GM19467 (cell line): ENCODE measurements at regions not wholly inside any gene's neighbourhood (a gene's known extent, or its start where the extent isn't known, plus 50 kb on each side); places are given as distances from the start of the nearest gene placed in this dataset.
"Not testable (repeated sequence)": the region's sequence is repeated elsewhere in the genome, so short reads cannot be mapped to it uniquely, and the experiment has no call there.

Experiments
- ATAC-seq: cut with Tn5 transposase; IDR thresholded peaks from one replicate; pipeline ENCODE4 v1.9.1; 2021; ENCODE audit warnings: mild to moderate bottlenecking, moderate library complexity; ENCODE audit not compliant: unreplicated experiment

DNA sequence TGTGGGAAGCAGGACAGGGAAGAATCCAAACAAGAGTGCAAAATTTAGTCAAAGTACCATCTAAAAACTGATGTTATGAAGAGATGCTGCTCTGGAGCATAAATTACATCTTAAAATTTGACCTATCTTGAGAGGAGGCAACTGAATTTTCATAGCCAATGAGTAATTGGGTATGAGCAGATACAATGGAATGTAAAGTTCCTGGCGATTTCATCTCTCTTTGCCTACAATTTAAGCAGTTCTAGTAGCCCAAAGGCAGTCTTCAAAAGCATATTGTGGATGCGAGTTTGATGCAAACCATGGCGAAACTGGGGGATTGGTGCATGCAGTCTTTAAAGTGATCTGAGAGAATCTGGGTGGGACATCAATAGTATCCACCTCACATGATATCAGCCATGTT is 1265.9 kb downstream of the BRINP3 start:
- no peak for ATAC-seq

DNA sequence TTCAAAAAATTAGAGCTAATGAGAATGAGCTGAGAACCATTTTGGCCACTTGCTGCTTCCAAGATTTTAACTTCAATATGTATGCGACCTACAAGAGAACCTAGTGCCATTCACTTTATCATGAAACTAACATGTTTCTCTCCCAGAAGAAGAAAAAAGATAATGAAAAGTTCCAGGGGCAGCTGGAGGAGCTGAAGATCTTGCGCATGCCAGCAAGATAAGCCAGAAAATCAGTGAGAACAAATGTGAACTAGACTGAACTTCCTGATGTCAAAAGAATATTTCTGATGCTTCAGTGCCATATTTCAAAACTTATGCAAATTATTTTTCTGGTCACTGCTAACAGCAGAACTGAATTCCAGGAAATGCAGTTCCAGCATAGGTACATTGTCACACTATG is 1265.1 kb downstream of the BRINP3 start:
- no peak for ATAC-seq

DNA sequence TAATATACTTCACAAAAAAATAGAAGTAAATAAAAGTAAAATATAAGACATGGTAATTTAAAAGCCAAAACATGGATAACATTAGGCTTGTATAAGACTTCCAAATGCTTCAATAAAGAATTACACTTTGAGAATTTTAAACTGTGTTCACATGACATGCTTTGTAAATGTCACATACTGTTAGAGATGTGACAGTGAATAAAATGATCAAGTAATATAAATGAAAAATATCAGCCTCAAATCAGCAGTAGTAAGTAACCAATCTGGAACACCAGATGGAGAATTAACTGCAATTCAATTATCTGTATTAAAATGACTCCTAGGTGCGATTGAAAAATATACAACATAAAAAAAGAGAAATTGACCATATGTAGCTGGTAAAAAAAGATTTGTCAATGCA is 1260.8 kb downstream of the BRINP3 start:
- no peak for ATAC-seq

DNA sequence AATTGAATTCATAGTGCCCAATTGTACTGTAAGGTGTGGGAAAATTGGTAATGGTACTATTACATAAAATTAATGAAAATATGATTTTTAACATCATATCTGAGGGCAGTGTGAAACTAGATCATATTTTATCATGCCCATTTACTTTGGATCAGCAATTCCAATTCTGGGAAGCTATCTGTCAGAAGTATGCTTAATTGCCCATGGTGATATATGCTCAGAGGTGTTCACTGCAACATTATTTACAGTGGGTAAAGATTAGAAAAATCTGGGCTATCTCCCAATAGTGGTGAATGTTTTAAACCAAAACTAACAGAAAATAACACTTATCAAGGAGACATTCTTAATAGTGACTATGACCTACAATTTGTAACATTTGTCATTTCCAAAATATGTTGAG is 1260.0 kb downstream of the BRINP3 start:
- no peak for ATAC-seq

DNA sequence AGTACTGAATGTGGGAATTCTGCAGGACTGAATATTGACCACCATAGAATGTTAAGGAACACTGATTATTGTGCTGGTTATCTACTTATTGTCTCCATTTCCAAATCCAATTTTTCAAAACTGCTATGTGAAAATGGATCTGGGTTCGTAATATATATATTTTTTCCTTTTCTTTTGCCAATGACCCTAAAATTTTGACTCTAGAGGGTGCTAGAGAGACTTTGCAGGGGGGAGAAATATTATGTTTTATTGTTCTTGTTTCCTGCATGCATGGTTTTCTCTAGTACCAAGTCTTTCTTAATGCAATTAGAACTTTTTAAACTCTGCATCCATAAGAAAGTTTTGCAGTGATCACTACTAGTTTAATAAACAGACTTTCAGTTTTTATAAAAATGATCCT is 1256.9 kb downstream of the BRINP3 start:
- no peak for ATAC-seq

DNA sequence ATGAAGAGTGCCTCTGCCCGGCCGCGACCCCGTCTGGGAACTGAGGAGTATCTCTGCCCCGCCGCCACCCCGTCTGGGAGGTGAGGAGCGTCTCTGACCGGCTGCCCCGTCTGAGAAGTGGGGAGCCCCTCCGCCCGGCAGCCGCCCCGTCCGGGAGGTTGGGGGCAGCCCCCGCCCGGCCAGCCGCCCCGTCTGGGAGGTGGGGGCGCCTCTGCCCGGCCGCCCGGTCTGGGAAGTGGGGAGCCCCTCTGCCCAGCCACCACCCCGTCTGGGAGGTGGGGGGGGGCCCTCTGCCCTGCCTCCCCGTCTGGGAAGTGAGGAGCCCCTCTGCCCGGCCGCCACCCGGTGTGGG is 1251.9 kb downstream of the BRINP3 start:
- not testable (repeated sequence) for ATAC-seq

DNA sequence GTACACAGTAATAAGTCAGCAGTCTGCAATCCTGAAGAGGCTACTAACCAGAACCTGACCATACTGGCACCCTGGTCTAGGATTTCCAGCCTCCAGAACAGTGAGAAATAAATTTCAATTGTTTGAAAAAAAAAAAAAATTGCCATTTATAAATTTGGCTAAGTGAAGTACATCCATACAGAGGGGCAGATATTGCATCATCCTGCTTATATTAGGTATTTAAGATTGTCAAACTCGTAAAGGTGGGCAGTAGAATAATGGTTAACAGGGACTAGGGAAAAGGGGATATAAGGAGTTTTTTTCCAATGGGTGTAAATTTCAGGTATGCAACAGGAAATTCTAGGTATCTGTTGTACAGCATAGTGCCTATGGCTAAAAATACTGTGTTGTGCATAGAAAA is 1250.9 kb downstream of the BRINP3 start:
- no peak for ATAC-seq

DNA sequence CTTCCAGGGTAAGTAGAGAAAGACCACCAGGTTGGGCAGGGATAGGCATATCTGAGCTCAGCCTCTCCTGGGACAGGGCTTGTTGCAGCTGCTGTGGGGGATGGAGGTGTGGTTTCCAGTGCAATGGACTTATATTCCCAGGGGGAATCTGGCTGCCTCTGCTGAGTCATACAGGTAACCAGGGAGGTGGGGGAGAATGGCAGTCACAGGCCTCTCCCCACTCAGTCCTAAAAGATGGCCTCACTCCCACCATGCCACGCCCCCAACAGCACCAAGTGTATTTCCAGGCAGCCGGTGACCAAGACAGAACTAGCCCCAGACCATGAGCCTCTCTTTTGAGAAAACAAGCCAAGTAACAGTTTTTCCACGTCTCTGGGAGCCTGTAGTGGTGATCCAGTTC is 1240.7 kb downstream of the BRINP3 start:
- ATAC-seq: no peak

DNA sequence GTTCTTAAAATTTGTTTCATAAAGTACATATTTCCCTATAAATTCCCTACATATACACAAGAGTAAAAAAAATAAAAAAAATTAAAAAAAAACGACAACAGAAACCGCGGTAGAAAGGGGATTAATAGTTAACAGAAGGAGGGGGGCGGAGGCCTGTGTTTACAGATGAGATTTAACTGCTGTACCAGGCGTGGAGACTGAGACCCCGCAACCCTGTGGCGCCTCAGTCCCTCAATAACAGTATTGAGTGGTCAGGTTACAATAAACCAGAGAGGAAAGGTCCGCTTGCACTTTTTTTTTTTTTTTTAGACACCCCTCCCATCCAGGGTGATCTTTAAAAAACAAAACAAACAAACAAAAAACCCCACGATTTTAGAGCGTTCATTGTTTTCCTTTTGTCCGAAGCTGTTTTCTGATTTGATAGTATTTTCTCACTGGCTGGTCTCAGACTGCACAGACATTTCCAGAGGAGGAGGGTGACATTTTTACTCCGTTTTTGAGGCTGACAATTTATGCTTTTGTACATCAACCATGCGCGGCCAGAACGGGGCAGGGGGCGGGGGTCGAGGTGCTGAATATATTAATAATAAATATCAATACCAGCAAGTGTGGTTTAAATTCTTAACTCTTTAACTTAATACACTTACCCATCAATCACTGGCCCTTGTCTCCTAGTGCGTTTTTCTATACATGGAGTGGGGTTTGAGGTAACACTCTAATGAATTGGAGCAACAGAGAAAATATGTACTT is 1223.9 kb downstream of the BRINP3 start:
- ATAC-seq: no peak

DNA sequence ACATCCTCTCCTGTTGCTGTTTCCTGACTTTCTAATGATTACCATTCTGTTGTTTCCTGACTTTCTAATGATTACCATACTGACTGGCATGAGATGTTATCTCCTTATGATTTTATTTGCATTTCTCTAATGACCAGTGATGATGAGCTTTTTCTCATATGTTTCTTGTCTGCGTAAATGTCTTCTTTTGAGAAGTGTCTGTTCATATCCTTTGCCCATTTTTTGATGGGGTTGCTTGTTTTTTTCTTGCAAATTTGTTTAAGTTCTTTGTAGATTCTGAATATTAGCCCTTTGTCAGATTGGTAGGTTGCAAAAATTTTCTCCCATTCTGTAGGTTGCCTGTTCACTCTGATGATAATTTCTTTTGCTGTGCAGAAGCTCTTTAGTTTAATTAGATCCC is 1216.5 kb downstream of the BRINP3 start:
- ATAC-seq: not testable (repeated sequence)

DNA sequence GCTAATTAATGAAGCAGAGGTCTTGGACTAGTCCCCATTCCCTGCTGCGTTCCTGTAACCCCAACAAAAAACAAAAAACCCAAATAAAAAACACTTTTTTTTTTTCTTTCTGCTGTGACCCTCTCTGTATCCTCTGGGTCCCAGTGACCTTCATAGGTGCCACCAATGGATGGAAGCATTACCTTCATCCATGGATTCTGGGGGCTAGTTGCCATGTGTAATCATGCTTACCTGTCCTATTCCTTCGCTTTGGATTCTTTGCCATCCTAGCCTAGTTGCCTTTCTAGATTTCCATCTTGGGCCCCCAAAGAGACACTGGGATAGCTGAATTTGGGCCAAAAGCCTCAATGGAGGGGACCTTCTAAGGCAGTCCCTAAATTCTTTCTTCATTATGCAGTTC is 1208.7 kb downstream of the BRINP3 start:
- no peak for ATAC-seq

DNA sequence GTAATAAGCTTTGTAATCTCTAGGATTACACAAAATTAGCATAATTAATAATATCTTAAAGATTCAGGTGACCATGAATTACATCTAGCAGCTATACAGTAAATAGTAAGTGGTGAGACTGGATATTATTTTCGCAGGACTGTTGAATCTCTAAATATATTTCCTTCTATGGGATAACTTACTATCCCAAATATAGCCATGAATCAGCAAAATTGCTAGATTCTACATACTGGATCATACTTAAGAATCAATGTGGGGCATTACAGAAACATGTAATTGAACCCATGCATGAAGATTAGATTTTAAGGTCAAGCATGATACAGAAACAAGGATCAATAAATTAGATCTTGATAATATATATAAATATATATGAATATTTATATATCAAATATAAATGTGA is 1203.4 kb downstream of the BRINP3 start:
- no peak for ATAC-seq

DNA sequence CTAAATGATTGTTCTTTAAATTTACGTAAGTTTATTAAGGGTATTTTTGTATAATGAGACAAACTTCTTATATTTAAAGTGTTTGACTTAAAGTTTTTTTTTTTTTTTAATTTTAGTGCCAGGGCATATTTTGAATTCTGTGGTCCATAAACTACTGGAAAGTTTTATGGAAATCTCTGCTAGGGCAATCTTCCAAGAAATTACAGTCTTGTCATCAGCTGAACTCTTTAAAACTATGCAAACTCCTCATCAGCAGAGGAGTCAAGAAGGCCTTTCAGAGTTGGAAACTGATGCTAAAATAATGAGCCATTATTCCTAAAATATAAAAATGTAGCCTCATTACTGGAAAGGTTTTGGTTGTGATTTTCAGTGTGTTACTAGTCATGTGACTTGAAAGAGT is 1201.9 kb downstream of the BRINP3 start:
- no peak for ATAC-seq

DNA sequence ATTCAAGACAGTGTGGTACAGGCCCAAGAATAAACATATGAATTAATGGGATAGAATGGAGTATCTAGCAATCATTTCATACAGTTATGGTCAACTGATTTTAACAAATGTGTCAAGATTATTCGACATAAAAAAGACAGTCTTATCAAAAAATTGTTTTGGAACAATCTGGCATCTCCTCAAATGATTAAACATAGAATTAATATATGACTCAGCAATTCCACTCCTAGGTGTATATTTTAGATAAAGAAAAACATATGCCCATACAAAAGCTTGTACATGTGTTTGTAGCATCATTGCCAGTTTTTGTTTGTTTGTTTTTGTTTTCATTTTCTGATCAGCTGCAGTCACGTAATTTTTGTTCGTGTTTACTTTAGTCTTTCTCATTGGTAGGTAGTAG is 1188.3 kb downstream of the BRINP3 start:
- ATAC-seq: no peak

DNA sequence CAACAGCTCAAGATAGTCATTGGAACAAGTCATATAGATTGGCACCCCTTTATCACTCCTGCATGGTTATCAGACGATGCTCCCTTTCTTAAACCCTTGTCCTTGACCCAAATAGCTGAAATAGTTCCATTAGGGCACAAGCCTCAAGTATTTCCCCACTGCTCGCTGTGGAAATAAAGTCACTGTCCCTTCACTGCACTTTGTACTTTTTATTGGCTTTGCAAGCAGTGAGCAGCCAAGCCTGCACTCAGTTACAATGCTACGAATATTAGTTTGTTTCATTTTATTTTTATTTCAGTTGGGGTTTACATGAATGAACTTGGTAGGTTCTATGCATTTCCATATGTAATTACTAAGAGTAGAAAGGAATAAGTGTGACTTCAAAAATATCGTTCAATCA is 1176.4 kb downstream of the BRINP3 start:
- ATAC-seq: no peak

DNA sequence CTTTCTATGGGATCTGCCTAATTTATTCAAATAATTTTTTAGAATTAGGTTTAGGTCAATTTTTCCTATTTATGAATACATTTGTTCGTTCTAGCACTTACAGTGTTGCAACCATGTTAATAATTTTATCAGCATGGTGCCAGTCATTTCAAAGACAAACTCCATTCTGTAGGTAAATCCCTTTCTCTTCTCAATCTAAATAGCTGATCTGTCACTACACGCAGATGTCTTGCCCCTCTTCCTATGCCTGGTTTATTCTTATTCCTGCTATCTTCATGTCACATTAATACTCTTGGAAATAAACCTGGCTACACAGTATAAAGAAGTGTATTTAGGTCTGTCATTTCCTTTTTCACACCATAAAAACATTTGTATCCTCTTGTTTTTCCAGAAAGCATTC is 1172.4 kb downstream of the BRINP3 start:
- no peak for ATAC-seq

DNA sequence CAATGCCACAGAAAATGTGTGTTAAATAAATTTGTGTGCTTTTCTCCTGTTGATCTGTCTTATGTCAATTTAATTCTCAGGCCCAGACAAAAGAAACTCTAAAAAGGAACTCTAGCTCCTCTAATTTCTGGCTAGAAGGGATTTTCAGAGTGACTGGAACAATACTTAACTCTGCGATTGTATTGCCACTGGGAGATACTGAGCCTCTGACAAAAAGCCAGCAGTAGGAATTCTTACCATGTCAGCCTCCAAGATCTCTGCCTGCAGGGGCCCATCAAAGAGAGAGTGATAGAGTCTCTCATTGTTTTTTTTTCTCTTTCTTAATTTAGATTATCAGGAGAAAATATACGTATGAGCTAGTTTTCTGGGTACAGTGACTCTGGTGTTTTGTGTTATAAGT is 1165.7 kb downstream of the BRINP3 start:
- ATAC-seq: no peak

DNA sequence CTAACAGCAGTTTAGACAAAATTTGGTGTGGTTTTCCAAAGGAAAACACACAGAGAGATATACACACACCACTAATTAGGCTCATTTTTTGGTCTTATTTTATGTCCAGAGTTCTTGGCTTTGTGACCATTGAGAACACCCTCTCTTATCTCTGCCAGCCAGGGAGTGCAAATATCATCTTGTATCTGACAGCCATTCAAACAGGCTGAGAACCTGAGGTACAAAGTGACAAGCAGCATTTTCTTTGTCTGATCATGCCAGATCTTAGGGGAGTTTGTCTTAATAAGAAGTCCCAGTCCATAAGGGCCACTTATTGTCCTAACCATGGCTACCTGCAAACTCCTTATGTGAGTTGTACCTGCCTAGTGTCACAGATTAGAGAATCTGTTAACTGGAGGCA is 1165.2 kb downstream of the BRINP3 start:
- ATAC-seq: no peak

DNA sequence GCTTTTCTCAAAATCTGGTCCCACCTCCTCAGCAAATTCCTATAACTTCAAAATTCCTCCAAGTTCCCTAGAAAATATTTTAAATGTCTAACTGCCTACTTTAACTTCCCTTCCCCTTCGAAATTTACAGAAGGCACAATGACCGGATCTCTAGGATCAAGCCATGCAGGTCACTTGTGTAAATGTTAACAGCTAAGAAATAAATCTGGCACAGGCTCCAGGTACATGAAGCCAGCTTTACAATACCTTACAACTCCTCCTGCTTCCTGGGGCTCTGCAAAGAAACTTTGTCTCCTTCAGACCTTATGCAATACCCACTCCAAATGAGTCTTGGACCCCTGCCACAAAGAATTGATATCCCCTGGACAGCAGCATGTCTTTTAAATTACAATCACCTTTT is 1164.2 kb downstream of the BRINP3 start:
- no peak for ATAC-seq

DNA sequence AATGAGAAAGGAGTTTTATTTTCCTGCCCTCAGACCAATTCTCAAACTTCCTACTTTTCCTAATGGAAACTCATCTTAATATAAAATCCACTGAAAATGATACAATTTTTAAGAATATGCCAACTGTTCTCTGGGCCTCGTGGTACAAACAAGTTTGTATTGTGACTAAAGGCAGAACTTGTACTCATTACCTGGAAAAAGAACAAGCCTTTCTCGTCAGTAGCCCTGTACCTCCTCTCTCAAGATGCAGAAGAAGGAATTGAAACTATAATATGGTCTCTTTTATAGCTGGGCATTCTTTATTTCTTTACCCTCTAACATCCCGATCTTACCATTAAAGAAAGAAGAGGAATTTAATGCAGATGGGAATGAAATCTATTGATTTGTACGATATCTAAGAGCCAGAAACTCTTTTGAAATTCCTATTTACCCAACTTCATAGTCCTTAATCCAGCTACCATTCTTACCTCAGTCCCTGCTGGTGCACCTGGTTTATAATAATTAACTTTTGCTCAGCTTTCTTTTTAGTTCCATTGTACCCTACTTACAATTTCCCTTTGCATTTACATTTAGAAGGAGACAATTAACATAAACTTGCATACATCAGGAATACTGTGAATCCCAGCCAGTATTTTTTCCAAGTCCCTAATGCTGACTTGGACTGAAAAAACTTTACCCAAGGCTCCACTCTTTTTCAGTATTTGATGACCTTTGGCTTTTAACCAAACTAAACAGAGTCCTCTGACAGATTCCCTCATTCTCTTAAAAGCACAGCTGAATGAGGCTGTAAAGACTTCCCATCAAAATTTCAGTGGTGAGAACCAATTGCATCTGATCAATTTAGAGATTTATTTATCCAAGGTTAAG is 1162.4 kb downstream of the BRINP3 start:
- ATAC-seq: no peak

DNA sequence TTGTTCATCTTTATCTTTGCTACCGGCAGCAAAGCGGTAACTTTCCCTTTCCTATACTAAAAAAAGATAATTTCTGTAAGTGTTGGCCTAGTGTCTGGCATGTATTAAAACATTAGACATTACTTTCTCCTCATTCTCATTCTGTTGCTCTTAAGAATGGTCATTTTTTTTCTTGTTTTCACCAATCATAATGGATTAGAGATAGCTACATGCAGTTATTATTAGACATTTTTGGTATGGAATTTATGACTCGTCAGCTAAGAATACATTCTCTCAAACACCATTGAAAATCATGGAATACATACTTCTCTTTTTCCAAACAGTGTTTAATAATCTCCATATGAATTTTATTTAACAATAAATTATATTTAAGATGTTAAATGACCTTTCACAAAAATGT is 1154.6 kb downstream of the BRINP3 start:
- no peak for ATAC-seq

DNA sequence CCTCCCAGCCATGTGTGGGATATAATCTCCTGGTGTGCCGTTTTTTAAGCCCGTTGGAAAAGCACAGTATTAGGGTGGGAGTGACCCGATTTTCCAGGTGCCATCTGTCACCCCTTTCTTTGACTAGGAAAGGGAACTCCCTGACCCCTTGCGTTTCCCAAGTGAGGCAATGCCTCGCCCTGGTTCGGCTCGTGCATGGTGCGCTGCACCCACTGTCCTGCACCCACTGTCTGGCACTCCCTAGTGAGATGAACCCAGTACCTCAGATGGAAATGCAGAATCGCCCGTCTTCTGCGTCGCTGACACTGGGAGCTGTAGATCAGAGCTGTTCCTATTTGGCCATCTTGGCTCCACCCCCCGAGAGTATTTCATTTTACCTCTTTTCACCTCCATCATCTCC is 1146.6 kb downstream of the BRINP3 start:
- not testable (repeated sequence) for ATAC-seq
